Activated naive CD4-positive, alpha-beta T cell treated with anti-CD3 and anti-CD28 coated beads for 36 hours (primary cell): ENCODE measurements at regions not wholly inside any gene's neighbourhood (a gene's known extent, or its start where the extent isn't known, plus 50 kb on each side); places are given as distances from the start of the nearest gene placed in this dataset.
"Not testable (repeated sequence)": the region's sequence is repeated elsewhere in the genome, so short reads cannot be mapped to it uniquely, and the experiment has no call there.

Experiments
- CTCF ChIA-PET: fragments of 350-600 bp; sonication (Branson Sonifier 250); formaldehyde crosslinking; loops from one replicate; lab custom pipeline; 2021; ENCODE audit warnings: antibody characterized with exemption; lab: Charles Lee
- DNase-seq: peaks from one replicate; pipeline ENCODE4 v3.0.0-alpha.2; 2020
- H3K27ac Mint-ChIP-seq: one replicate; pipeline ENCODE4 v1.8.0; 2021; ENCODE audit warnings: mild to moderate bottlenecking, mixed read lengths
- H3K27me3 Mint-ChIP-seq: one replicate; pipeline ENCODE4 v1.8.0; 2021; ENCODE audit warnings: low read depth, mixed read lengths
- H3K36me3 Mint-ChIP-seq: one replicate; pipeline ENCODE4 v1.8.0; 2021; ENCODE audit warnings: low read depth, mixed read lengths
- H3K4me1 Mint-ChIP-seq: one replicate; pipeline ENCODE4 v1.8.0; 2021; ENCODE audit warnings: low read depth, mixed read lengths
- H3K4me3 Mint-ChIP-seq: one replicate; pipeline ENCODE4 v1.8.0; 2021; ENCODE audit warnings: mild to moderate bottlenecking, moderate library complexity, mixed read lengths
- H3K9me3 Mint-ChIP-seq: one replicate; pipeline ENCODE4 v1.8.0; 2021; ENCODE audit warnings: mixed read lengths
- intact Hi-C: fragments of 100-400 bp; cut with micrococcal nuclease; formaldehyde crosslinking; loops from one replicate; pipeline ENCODE4 v1.15.1; 2023

DNA sequence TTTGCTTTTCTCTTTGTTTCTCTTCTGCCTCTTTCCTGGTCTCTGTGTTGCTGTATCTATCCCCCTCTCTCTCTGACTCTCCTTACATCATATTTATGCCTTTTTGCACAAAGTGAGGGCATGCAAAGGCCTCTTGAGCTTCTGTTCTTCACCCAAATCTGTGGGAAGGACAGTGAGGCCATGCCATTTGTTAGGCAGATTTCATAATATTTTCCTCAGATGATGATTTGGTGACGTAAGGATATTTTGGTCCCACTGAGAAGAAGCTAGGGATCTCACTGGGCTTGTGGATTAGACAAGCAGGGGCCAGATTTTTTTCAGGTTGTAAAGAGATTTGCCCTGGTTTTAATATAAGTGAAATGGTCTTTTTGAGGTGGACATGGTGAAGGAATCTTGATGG lies 249.4 kb upstream of the USP24 start:
- Mint-ChIP-seq H3K36me3 (no peaks in the 10 kb centered on the region), H3K9me3 (no peaks in the 10 kb centered on the region), H3K4me1 (no peaks in the 10 kb centered on the region), H3K4me3 (no peak overlapping the region), H3K27me3 (peaks cover 4% of the 10 kb centered on the region), H3K27ac (no peak overlapping the region)
- CTCF ChIA-PET, result interaction anchor here (0.5 to 1.0 kb wide), 3 partner anchors 9 to 1000 kb away, joined by 3 to 7 read pairs (median 4); no protein-coding TSS in a partner anchor
- no peak for DNase-seq
- intact Hi-C loops, result loop anchor here (10.0 kb wide), 1 partner anchor 180 kb away; no protein-coding TSS in a partner anchor

DNA sequence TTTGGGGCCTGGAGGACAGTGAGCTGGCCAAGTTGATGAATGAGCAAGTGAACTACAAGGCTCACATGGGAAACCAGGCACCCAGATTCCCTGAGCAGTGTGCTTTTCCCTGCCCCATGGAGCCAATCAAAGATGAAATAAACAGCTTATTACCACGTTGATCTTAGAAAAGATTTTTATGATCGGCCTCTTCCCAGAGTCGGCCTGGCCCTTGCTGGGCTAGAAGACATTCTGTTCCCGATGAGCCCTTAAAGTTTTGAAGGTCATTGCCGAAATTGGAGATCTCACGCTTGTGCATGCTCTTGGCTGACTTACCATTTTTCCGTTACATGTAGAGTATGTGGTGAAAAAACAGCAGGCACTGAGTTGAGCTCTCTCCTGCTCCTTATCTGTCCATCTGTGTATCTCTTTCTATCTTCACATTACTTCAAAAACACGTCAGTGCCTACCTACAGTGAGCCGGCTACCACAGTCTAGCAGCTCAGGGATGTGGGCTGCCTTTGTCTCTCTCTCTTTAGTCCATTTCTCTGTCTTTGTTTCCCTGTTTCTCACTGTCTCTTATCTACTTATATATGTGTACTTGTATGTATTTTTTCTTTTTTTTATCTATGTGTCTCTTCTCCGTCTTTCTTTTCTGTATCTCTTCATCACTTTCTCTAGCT lies 248.8 kb upstream of the USP24 start:
- H3K4me3 Mint-ChIP-seq, result no peak overlapping the region
- H3K4me1 Mint-ChIP-seq, result no peaks in the 10 kb centered on the region
- intact Hi-C loops, result loop anchor here (10.0 kb wide), 1 partner anchor 179 kb away; no protein-coding TSS in a partner anchor
- no peak overlapping the region for H3K27ac Mint-ChIP-seq
- CTCF ChIA-PET, result interaction anchor here (1.0 to 1.2 kb wide), 2 partner anchors 16 to 88 kb away, joined by 3 read pairs; no protein-coding TSS in a partner anchor
- H3K27me3 Mint-ChIP-seq, result peaks cover 4% of the 10 kb centered on the region
- no peaks in the 10 kb centered on the region for H3K36me3 Mint-ChIP-seq
- DNase-seq, result no peak
- no peaks in the 10 kb centered on the region for H3K9me3 Mint-ChIP-seq

DNA sequence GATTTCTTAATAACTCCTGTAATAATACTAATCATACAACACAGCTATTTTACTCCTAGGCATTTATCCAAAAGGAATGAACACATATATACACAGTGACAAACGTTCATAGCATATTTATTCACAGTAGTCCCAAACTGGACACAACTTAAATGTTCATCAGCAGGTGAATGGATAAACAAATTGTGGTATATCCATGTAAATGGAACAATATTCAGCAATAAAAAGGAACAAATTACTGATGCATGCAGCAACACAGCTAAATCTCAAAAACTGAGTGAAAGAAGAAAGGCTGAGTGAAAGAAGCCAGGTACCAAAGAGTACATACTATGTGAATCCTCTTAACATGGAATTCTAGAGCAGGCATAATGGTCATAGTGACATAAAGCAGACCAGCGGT lies 242.7 kb upstream of the USP24 start:
- Mint-ChIP-seq H3K36me3 (no peaks in the 10 kb centered on the region), H3K4me3 (no peak overlapping the region), H3K4me1 (no peaks in the 10 kb centered on the region), H3K9me3 (peaks cover 2% of the 10 kb centered on the region), H3K27ac (no peak overlapping the region), H3K27me3 (peaks cover 4% of the 10 kb centered on the region)
- DNase-seq, result no peak
- intact Hi-C loops, result no loop called here
- CTCF ChIA-PET, result no interaction called here

DNA sequence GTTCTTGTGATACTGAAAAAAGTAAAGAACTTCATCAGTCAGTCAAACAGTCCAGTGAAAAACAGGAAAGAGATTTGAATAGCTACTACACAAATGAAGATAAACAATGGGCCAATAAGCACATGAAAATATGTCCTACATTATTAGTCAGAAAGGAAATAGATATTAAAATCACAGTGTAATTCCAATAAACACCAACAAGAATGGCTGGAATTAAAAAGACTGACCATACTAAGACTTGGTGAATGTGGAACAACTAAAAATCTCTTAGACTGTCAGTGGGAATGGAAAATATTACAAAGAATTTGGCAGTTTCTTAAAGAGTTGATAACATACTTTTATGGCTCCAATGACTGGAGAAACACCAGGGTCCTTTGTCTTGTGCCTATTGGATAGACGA lies 241.8 kb upstream of the USP24 start:
- Mint-ChIP-seq H3K27ac (no peak overlapping the region), H3K4me1 (no peaks in the 10 kb centered on the region), H3K4me3 (no peak overlapping the region), H3K27me3 (peaks cover 4% of the 10 kb centered on the region), H3K9me3 (peaks cover 2% of the 10 kb centered on the region), H3K36me3 (no peaks in the 10 kb centered on the region)
- DNase-seq, result no peak
- intact Hi-C loops, result no loop called here
- CTCF ChIA-PET, result interaction anchor here (0.6 kb wide), 1 partner anchor 697 kb away, joined by 3 read pairs; no protein-coding TSS in a partner anchor

DNA sequence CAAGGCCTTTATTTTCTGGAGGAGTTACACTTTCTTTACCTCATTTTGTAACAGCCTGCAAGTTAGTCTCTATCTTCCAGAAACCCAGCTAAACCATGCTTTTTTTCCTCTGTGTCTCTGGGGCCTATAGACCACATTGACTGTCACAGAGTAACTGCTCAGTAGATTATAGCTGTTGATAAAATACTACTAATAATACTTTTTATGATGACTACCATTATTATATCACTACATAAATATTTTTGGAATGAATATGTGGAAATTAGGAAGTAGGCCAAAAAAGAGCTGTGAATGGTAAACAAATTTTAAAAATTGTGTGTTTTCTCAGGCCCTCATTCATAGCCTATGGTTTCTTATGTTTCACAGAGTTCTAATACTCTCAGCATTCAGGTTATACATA lies 233.1 kb upstream of the USP24 start:
- H3K4me3 Mint-ChIP-seq, result no peak overlapping the region
- no peaks in the 10 kb centered on the region for H3K9me3 Mint-ChIP-seq
- no peak for DNase-seq
- H3K4me1 Mint-ChIP-seq, result no peaks in the 10 kb centered on the region
- H3K27me3 Mint-ChIP-seq, result peaks cover 13% of the 10 kb centered on the region
- no peak overlapping the region for H3K27ac Mint-ChIP-seq
- intact Hi-C loops, result no loop called here
- CTCF ChIA-PET, result interaction anchor here (1.3 kb wide), 1 partner anchor 16 kb away, joined by 3 read pairs; no protein-coding TSS in a partner anchor
- no peaks in the 10 kb centered on the region for H3K36me3 Mint-ChIP-seq

DNA sequence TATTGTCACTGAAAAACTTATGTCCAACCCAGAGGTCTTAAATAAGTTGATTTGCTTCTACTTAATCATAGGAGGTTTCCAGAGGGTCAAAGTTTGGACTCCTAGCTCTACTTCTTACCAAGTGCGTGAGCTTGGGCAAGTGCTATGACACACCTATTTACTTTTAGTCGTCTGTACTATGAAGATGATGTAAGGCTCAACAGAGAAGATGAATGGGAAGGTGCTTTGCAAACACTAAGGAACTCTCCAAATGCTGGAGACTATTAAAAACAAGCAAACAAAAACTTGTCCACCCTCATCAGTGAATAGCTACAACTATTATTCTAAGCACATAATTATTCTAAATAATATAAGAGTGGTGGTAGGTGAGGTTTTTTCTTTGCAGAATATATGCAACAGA lies 232.3 kb upstream of the USP24 start:
- no peak overlapping the region for H3K4me3 Mint-ChIP-seq
- intact Hi-C loops, result no loop called here
- no peaks in the 10 kb centered on the region for H3K4me1 Mint-ChIP-seq
- no peak overlapping the region for H3K27ac Mint-ChIP-seq
- H3K36me3 Mint-ChIP-seq, result no peaks in the 10 kb centered on the region
- CTCF ChIA-PET, result interaction anchor here (1.3 kb wide), 1 partner anchor 17 kb away, joined by 3 read pairs; no protein-coding TSS in a partner anchor
- H3K27me3 Mint-ChIP-seq, result peaks cover 17% of the 10 kb centered on the region
- no peaks in the 10 kb centered on the region for H3K9me3 Mint-ChIP-seq
- no peak for DNase-seq

DNA sequence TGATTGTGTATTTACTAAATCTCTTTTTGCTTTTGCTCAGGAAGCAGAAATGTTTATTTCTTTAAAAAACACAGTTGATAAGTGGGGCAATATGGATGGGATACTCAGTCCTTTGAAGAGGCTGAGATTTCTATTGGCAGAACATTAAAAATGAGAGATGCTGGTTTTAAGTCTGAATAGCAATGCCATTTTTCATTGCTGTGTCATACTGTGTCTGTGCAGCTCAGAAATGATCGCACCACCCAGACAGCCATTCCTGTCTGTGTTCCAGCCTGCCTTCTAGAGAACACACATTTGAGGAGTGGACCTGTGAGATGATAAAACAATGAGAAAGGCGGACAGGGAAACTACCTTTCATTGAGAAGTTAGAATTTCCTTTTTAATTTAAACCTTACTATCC lies 231.2 kb upstream of the USP24 start:
- Mint-ChIP-seq H3K4me1 (no peaks in the 10 kb centered on the region), H3K27ac (no peak overlapping the region), H3K27me3 (peaks cover 17% of the 10 kb centered on the region), H3K36me3 (no peaks in the 10 kb centered on the region), H3K9me3 (no peaks in the 10 kb centered on the region), H3K4me3 (no peak overlapping the region)
- CTCF ChIA-PET, result no interaction called here
- intact Hi-C loops, result no loop called here
- DNase-seq, result no peak

DNA sequence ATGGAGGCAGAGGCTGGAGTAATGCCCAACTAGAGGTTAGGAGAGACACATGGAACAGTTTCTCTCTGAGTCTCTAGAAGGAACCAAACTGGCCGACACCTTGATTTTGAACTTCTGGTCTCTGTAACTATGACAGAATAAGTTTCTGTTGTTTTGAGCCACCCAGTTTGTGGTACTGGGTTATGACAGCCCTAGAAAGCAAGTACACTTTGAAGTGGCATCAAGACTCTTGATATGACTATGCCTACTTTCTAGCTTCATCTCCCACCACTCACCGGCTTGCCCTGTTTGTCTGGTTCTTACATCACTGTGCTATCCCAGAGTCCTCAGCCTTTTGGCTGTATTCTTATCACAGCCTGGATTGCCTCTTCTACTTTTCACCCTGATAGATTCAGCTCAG lies 230.3 kb upstream of the USP24 start:
- no peaks in the 10 kb centered on the region for H3K4me1 Mint-ChIP-seq
- peak; percentile 47 for DNase-seq
- H3K36me3 Mint-ChIP-seq, result no peaks in the 10 kb centered on the region
- no peak overlapping the region for H3K27ac Mint-ChIP-seq
- H3K9me3 Mint-ChIP-seq, result no peaks in the 10 kb centered on the region
- H3K27me3 Mint-ChIP-seq, result peaks cover 17% of the 10 kb centered on the region
- intact Hi-C loops, result no loop called here
- H3K4me3 Mint-ChIP-seq, result no peak overlapping the region
- CTCF ChIA-PET, result no interaction called here

DNA sequence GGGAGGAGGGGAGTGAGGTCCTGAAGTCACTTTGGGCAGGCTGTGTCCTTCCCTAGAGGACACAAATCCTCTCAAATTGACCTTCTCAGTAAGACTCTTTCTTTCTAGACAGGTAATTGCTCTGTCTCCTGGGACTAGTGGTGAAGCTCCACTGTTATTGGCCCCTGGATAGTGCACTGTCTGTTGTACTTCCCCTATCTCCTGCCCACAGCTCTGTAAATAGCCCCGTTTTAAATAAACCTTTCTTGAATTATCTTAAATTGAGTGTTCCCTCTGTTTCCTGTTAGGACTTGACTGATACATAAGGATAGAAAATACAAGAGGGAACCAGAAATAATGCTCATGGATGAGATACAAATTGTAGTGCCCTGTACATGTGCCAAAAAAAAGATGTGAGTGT lies 229.5 kb upstream of the USP24 start:
- Mint-ChIP-seq H3K27me3 (peaks cover 20% of the 10 kb centered on the region), H3K9me3 (peaks cover 3% of the 10 kb centered on the region), H3K27ac (no peak overlapping the region), H3K36me3 (no peaks in the 10 kb centered on the region), H3K4me3 (no peak overlapping the region), H3K4me1 (no peaks in the 10 kb centered on the region)
- intact Hi-C loops, result no loop called here
- no peak for DNase-seq
- CTCF ChIA-PET, result no interaction called here

DNA sequence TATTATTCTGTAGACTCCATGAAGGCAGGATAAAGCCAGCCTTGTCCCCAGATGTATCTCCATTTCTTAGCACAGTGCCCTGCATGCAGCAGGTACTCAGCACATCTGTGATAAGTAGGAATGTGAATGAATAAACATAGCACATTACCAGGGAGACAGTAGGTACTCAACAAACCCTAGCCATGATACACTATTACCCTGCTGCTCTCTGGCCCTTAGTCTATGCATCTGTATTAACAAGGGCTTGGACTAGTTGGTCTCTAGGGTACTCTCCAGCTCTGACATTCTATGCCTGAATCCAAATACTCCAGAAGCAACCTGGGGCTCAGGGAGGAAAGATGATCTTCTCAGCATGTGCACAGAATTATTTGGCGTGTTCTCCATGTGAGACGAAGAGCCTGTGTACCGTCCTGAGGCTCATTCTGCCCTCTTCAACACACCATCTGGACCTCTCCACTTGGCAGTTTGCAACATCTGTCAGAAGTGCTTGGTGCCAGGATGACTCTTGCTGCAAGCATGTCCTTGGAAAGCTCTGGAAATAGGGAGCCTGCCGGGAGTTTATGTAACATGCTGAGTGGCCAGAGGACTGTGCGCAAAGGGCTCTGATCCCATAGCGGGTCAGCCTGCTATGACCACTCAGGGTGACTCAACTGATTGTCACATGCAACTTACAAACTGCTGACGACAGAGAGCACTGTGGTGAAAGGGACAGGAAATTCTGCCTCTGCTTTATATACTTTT lies 228.2 kb upstream of the USP24 start:
- Mint-ChIP-seq H3K36me3 (no peaks in the 10 kb centered on the region), H3K4me3 (no peak overlapping the region), H3K9me3 (peaks cover 3% of the 10 kb centered on the region), H3K27ac (no peak overlapping the region), H3K4me1 (no peaks in the 10 kb centered on the region), H3K27me3 (peaks cover 20% of the 10 kb centered on the region)
- DNase-seq, result no peak
- CTCF ChIA-PET, result no interaction called here
- intact Hi-C loops, result no loop called here

DNA sequence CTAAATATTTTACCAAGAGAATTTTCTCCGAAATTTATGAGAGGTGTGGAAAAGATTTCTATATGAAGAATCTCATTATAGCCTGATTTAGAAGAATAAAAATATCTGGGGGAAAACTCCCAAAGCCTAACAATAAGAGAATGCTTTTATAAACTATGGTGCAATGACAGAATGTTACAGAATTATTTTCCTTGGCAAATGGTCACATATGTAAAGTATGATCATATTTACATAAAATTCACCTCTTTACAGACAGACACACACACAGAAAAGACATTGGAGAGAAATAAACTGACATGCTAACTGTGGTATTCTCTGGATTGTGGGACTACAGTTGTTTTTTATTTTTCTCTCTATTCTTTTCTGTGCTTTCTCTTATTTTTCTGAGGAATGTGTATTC lies 226.3 kb upstream of the USP24 start:
- CTCF ChIA-PET, result interaction anchor here (1.4 kb wide), 1 partner anchor 65 kb away, joined by 3 read pairs; no protein-coding TSS in a partner anchor
- DNase-seq, result no peak
- H3K27ac Mint-ChIP-seq, result no peak overlapping the region
- peaks cover 16% of the 10 kb centered on the region for H3K27me3 Mint-ChIP-seq
- no peaks in the 10 kb centered on the region for H3K36me3 Mint-ChIP-seq
- H3K9me3 Mint-ChIP-seq, result peaks cover 3% of the 10 kb centered on the region
- H3K4me1 Mint-ChIP-seq, result no peaks in the 10 kb centered on the region
- intact Hi-C loops, result no loop called here
- no peak overlapping the region for H3K4me3 Mint-ChIP-seq

DNA sequence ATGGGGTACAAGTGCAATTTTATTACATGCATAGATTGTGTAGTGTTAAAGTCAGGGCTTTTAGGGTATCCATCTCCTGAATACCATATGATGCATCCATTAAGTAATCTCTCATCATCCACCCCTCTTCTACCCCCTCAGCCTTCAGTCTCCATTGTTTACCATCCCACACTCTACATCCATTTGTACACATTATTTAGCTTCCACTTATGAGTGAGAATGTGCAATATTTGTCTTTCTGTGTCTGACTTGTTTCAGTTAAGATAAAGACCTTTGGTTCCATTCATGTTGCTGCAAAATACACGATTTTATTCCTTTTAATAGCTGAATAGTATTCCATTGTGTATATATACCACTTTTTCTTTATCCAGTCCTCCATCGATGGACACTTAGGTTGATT lies 222.5 kb upstream of the USP24 start:
- H3K27ac Mint-ChIP-seq, result no peak overlapping the region
- H3K36me3 Mint-ChIP-seq, result no peaks in the 10 kb centered on the region
- peaks cover 6% of the 10 kb centered on the region for H3K9me3 Mint-ChIP-seq
- no peak for DNase-seq
- no peaks in the 10 kb centered on the region for H3K4me1 Mint-ChIP-seq
- CTCF ChIA-PET, result no interaction called here
- intact Hi-C loops, result no loop called here
- peaks cover 6% of the 10 kb centered on the region for H3K27me3 Mint-ChIP-seq
- no peak overlapping the region for H3K4me3 Mint-ChIP-seq

DNA sequence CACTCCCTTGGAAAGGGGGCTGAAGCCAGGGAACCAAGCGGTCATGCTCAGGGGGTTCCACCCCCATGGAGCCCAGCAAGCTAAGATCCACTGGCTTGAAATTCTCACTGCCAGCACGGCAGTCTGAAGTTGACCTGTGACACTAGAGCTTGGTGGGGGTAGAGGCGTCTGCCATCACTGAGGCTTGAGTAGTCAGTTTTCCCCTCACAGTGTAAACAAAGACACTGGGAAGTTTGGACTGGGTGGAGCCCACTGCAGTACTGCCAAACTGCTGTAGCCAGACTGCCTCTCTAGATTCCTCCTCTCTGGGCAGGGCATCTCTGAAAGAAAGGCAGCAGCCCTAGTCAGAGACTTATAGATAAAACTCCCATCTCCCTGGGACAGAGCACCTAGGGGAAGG lies 215.6 kb upstream of the USP24 start:
- H3K36me3 Mint-ChIP-seq, H3K9me3 Mint-ChIP-seq, DNase-seq, intact Hi-C loops, H3K4me3 Mint-ChIP-seq, H3K27ac Mint-ChIP-seq, H3K4me1 Mint-ChIP-seq, CTCF ChIA-PET: not testable (repeated sequence)
- peaks cover 28% of the 10 kb centered on the region for H3K27me3 Mint-ChIP-seq
